ENCODE measurements at regions not wholly inside any gene's neighbourhood (a gene's known extent, or its start where the extent isn't known, plus 50 kb on each side); places are given as distances from the start of the nearest gene placed in this dataset.

GRCh38 chr6:88558981-88559380, 392.8 kb upstream of the CNR1 start:
- no peak for FAIRE-seq

- no peak for FAIRE-seq
These were observed 390.5 kb upstream of the CNR1 start for GRCh38 chr6:88556663-88557062.

- FAIRE-seq, result no peak
These were observed 382.9 kb upstream of the CNR1 start for GRCh38 chr6:88548891-88549505.

- no peak for FAIRE-seq
These were observed 381.6 kb upstream of the CNR1 start for GRCh38 chr6:88547768-88548167.

GRCh38 chr6:88545991-88546390, 379.8 kb upstream of the CNR1 start:
- no peak for FAIRE-seq

GRCh38 chr6:88544986-88545612, 379.0 kb upstream of the CNR1 start:
- no peak for FAIRE-seq

- no peak for FAIRE-seq
These were observed 373.2 kb upstream of the CNR1 start for GRCh38 chr6:88539295-88539764.

GRCh38 chr6:88538840-88539239, 372.7 kb upstream of the CNR1 start:
- no peak for FAIRE-seq

- no peak for FAIRE-seq
These were observed 372.1 kb upstream of the CNR1 start for GRCh38 chr6:88538130-88538706.

- no peak for FAIRE-seq
These were observed 370.0 kb upstream of the CNR1 start for GRCh38 chr6:88536071-88536625.

GRCh38 chr6:88535306-88535705, 369.2 kb upstream of the CNR1 start:
- FAIRE-seq, result no peak

- no peak for FAIRE-seq
These were observed 366.2 kb upstream of the CNR1 start for GRCh38 chr6:88532241-88532860.

- FAIRE-seq, result no peak
These were observed 363.6 kb upstream of the CNR1 start for GRCh38 chr6:88529726-88530125.

GRCh38 chr6:88520445-88520844, 354.3 kb upstream of the CNR1 start:
- no peak for FAIRE-seq

- FAIRE-seq, result no peak
These were observed 353.8 kb upstream of the CNR1 start for GRCh38 chr6:88520017-88520338.

GRCh38 chr6:88519301-88520016, 353.3 kb upstream of the CNR1 start:
- no peak for FAIRE-seq

GRCh38 chr6:88517737-88518136, 351.6 kb upstream of the CNR1 start:
- FAIRE-seq, result no peak

- no peak for FAIRE-seq
These were observed 347.8 kb upstream of the CNR1 start for GRCh38 chr6:88513920-88514319.

- FAIRE-seq, result no peak
These were observed 347.3 kb upstream of the CNR1 start for GRCh38 chr6:88513471-88513870.

- no peak for FAIRE-seq
These were observed 346.8 kb upstream of the CNR1 start for GRCh38 chr6:88512951-88513350.

- FAIRE-seq, result no peak
These were observed 336.2 kb upstream of the CNR1 start for GRCh38 chr6:88502391-88502790.

- FAIRE-seq, result no peak
These were observed 333.9 kb upstream of the CNR1 start for GRCh38 chr6:88499845-88500699.

Measured in A204.1 (cell line).